ENCODE measurements at regions not wholly inside any gene's neighbourhood (a gene's known extent, or its start where the extent isn't known, plus 50 kb on each side); places are given as distances from the start of the nearest gene placed in this dataset.

DNA sequence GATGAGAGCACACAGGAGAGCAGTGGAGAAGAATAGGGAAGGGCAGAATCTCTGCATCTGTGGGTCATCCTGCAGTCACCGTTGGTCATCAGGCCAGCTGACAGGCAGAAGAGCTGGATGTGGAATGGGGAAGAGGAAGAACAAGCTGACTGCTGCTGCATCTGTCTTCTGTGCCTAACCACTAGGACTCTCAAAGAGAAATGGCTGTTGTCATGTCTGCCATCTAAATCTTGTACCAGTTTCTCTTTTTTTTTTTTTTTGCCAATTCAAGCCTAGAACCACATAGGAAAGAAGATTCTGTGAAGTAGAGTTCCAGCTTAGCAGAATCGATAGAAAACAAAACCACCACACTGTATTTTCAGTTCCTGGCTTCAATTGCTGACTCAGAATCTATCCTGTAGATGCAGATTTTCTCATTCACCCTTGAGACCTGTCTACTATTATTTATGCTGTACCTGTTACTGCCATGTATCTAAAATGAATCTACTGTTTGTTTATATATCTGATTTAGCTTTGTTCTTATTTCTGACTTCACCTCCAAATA, 421.9 kb upstream of the PRICKLE1 start:
- no peaks in the 10 kb centered on the region for H3K9me3 ChIP-seq (ENCODE audit: low read length)
- H2AFZ ChIP-seq (ENCODE audit: low read length): no peak overlapping the region
- no peaks in the 10 kb centered on the region for H3K27me3 ChIP-seq (ENCODE audit: low read length)
- H3K9ac ChIP-seq (ENCODE audit: low read length): no peak overlapping the region
- DNase-seq: no peak
- no peaks in the 10 kb centered on the region for H4K20me1 ChIP-seq (ENCODE audit: low read length)
- TF ChIP-seq EZH2phosphoT487 (IDR thresholded peaks at IDR 0.05; ENCODE audit: borderline replicate concordance, low read length) (no peak), EZH2 (IDR thresholded peaks at IDR 0.05; ENCODE audit: low read length, unreplicated experiment) (no peak)
- TF ChIP-seq, protein P1, sequence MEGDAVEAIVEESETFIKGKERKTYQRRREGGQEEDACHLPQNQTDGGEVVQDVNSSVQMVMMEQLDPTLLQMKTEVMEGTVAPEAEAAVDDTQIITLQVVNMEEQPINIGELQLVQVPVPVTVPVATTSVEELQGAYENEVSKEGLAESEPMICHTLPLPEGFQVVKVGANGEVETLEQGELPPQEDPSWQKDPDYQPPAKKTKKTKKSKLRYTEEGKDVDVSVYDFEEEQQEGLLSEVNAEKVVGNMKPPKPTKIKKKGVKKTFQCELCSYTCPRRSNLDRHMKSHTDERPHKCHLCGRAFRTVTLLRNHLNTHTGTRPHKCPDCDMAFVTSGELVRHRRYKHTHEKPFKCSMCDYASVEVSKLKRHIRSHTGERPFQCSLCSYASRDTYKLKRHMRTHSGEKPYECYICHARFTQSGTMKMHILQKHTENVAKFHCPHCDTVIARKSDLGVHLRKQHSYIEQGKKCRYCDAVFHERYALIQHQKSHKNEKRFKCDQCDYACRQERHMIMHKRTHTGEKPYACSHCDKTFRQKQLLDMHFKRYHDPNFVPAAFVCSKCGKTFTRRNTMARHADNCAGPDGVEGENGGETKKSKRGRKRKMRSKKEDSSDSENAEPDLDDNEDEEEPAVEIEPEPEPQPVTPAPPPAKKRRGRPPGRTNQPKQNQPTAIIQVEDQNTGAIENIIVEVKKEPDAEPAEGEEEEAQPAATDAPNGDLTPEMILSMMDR (conservative IDR thresholded peaks at IDR 0.05; ENCODE audit: low read depth, low read length): no peak
- no peaks in the 10 kb centered on the region for H3K4me1 ChIP-seq (ENCODE audit: insufficient read depth, low read length)
- no peaks in the 10 kb centered on the region for H3K9me2 ChIP-seq (replicated peaks; ENCODE audit: low read length)
- POLR2A ChIA-PET (ENCODE audit: unreplicated experiment): no interaction called here
- no TSS peak for BruUV-seq (replicated peaks)
- ATAC-seq: no peak
- CTCF ChIA-PET: no interaction called here
- H3F3A ChIP-seq (ENCODE audit: low read length, unreplicated experiment): no peaks in the 10 kb centered on the region
- no peak overlapping the region for H3K4me2 ChIP-seq (ENCODE audit: low read length)
- no peak overlapping the region for H3K4me3 ChIP-seq (ENCODE audit: low read length)
- no peaks in the 10 kb centered on the region for H3K79me2 ChIP-seq (ENCODE audit: low read length)
- H3K27ac ChIP-seq (ENCODE audit: low read length): no peak overlapping the region
- intact Hi-C loops (cut with micrococcal nuclease): no loop called here
- H3K36me3 ChIP-seq (ENCODE audit: low read depth, low read length): no peaks in the 10 kb centered on the region

DNA sequence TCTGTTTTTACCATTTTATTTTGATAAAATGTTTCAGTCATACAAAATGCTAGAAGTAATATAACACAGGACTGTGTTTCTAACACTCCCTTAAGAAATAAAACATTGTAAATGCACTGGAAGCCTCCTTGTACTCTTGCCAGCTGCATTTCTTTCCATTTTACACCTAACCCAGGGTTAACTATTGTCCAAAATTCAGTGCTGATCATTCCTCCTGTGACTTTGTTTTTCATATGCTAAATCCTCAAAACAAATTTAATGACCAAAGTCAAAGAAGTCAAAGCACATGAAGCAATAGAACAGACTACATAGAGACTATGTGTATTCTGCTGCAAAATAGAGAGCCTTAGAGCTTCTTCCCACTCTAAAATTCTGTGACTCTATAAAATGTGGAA, 420.3 kb upstream of the PRICKLE1 start:
- no TSS peak for BruUV-seq (replicated peaks)
- ATAC-seq: no peak
- Histone ChIP-seq H3K79me2 (ENCODE audit: low read length) (no peaks in the 10 kb centered on the region), H3K36me3 (ENCODE audit: low read depth, low read length) (no peaks in the 10 kb centered on the region), H3K9me3 (ENCODE audit: low read length) (no peaks in the 10 kb centered on the region), H3K9ac (ENCODE audit: low read length) (no peak overlapping the region), H3F3A (ENCODE audit: low read length, unreplicated experiment) (no peaks in the 10 kb centered on the region), H3K4me1 (ENCODE audit: insufficient read depth, low read length) (no peaks in the 10 kb centered on the region), H3K27me3 (ENCODE audit: low read length) (no peaks in the 10 kb centered on the region), H3K4me3 (ENCODE audit: low read length) (no peak overlapping the region), H3K9me2 (replicated peaks; ENCODE audit: low read length) (no peaks in the 10 kb centered on the region), H2AFZ (ENCODE audit: low read length) (no peak overlapping the region), H4K20me1 (ENCODE audit: low read length) (no peaks in the 10 kb centered on the region), H3K4me2 (ENCODE audit: low read length) (no peak overlapping the region), H3K27ac (ENCODE audit: low read length) (no peak overlapping the region)
- TF ChIP-seq EZH2phosphoT487 (IDR thresholded peaks at IDR 0.05; ENCODE audit: borderline replicate concordance, low read length): no peak
- TF ChIP-seq, protein P1 (conservative IDR thresholded peaks at IDR 0.05; ENCODE audit: low read depth, low read length): no peak
- no peak for TF ChIP-seq EZH2 (IDR thresholded peaks at IDR 0.05; ENCODE audit: low read length, unreplicated experiment)
- intact Hi-C loops (cut with micrococcal nuclease): no loop called here
- CTCF ChIA-PET: no interaction called here
- no peak for DNase-seq
- POLR2A ChIA-PET (ENCODE audit: unreplicated experiment): no interaction called here

DNA sequence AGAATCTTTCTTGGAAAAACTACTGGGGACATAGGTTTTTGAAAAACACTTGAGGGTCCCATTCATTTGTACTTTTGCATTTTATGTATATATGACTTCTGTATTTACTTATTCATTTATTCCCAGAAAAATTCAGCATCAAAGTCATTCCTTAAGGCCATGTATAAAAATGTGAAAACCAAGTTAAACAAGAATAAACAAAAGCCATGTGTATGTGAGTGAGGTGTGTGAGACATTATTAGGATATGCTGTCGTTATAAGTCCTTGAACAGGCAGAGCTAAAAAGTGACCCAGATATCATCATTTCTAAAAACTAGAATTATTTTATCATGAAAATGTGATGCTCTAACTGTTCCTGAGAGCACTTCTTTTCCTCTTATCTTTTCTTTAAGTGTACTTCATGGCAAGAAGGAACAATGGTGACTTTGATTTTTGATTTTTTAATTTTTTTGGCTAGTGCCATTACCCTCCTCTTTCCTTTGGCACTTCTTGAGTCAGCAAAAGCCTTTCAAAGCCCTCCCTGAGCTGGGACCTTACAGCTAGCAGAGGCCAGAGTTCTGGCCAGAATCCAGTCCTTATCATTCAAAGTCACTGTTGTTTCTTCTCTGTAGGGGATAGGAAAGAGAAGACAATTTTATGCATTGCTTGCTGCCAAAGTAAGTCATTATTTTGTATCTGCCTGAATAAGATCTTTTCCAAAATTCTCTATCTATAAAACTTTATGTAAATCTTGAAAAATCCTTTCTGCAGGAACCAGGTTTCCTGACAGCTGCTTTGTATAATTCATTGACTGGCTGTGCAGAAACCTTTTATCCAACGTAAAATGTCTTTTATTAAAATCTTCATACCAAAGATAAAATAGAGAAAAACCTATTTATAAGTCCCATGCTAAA, 419.7 kb upstream of the PRICKLE1 start:
- no peaks in the 10 kb centered on the region for H4K20me1 ChIP-seq (ENCODE audit: low read length)
- TF ChIP-seq EZH2 (IDR thresholded peaks at IDR 0.05; ENCODE audit: low read length, unreplicated experiment): no peak
- TF ChIP-seq, protein P1 (conservative IDR thresholded peaks at IDR 0.05; ENCODE audit: low read depth, low read length): no peak
- TF ChIP-seq EZH2phosphoT487 (IDR thresholded peaks at IDR 0.05; ENCODE audit: borderline replicate concordance, low read length): no peak
- H2AFZ ChIP-seq (ENCODE audit: low read length): no peak overlapping the region
- no peak overlapping the region for H3K27ac ChIP-seq (ENCODE audit: low read length)
- H3K27me3 ChIP-seq (ENCODE audit: low read length): no peaks in the 10 kb centered on the region
- no peaks in the 10 kb centered on the region for H3K79me2 ChIP-seq (ENCODE audit: low read length)
- no peak overlapping the region for H3K9ac ChIP-seq (ENCODE audit: low read length)
- no TSS peak for BruUV-seq (replicated peaks)
- intact Hi-C loops (cut with micrococcal nuclease): no loop called here
- ChIA-PET CTCF (no interaction called here), POLR2A (ENCODE audit: unreplicated experiment) (no interaction called here)
- H3K4me1 ChIP-seq (ENCODE audit: insufficient read depth, low read length): no peaks in the 10 kb centered on the region
- DNase-seq (no peak), ATAC-seq (no peak)
- no peak overlapping the region for H3K4me3 ChIP-seq (ENCODE audit: low read length)
- H3K9me2 ChIP-seq (replicated peaks; ENCODE audit: low read length): no peaks in the 10 kb centered on the region
- no peaks in the 10 kb centered on the region for H3K36me3 ChIP-seq (ENCODE audit: low read depth, low read length)
- no peaks in the 10 kb centered on the region for H3K9me3 ChIP-seq (ENCODE audit: low read length)
- no peak overlapping the region for H3K4me2 ChIP-seq (ENCODE audit: low read length)
- no peaks in the 10 kb centered on the region for H3F3A ChIP-seq (ENCODE audit: low read length, unreplicated experiment)

Measured in PC-3 (cell line).